ENCODE measurements at regions not wholly inside any gene's neighbourhood (a gene's known extent, or its start where the extent isn't known, plus 50 kb on each side); places are given as distances from the start of the nearest gene placed in this dataset.

- Histone ChIP-seq H3K27me3 (no peaks in the 10 kb centered on the region), H3K27ac (no peak overlapping the region), H3K4me1 (peaks cover 0 to 15% (median 4%) of the 10 kb centered on the region in 9 donors), H3K9me3 (no peaks in the 10 kb centered on the region), H3K36me3 (no peaks in the 10 kb centered on the region), H3K4me3 (no peak overlapping the region)
- DNase-seq: no peak
- intact Hi-C loops (cut with DNase I): no loop called here
- no peak for ATAC-seq
- WGBS, 2 donors: 78% methylated on average over 5 of the region's 5 CpGs
- TF ChIP-seq CTCF (IDR thresholded peaks at IDR 0.05): no peak
These were observed 56.2 kb upstream of the ABCA1 start for GRCh38 chr9:104984121-104984520.

- DNase-seq: no peak
- Histone ChIP-seq H3K27ac (no peak overlapping the region), H3K9me3 (no peaks in the 10 kb centered on the region), H3K4me1 (peaks cover 0 to 19% (median 4%) of the 10 kb centered on the region in 9 donors), H3K4me3 (no peak overlapping the region), H3K27me3 (no peaks in the 10 kb centered on the region), H3K36me3 (no peaks in the 10 kb centered on the region)
- 79 to 88% methylated on average over 2 of the region's 2 CpGs for WGBS, 2 donors
- ATAC-seq: no peak
- intact Hi-C loops (cut with DNase I): no loop called here
- TF ChIP-seq CTCF (IDR thresholded peaks at IDR 0.05): no peak
These were observed 56.6 kb upstream of the ABCA1 start for GRCh38 chr9:104984542-104984941.

GRCh38 chr9:104984948-104985347, 57.0 kb upstream of the ABCA1 start:
- H3K27me3 ChIP-seq: no peaks in the 10 kb centered on the region

GRCh38 chr9:104986096-104986495, 58.1 kb upstream of the ABCA1 start:
- no peak for DNase-seq
- Histone ChIP-seq H3K27ac (no peak overlapping the region), H3K4me1 (peaks cover 5 to 35% (median 14%) of the 10 kb centered on the region in 9 donors), H3K9me3 (no peaks in the 10 kb centered on the region), H3K27me3 (no peaks in the 10 kb centered on the region), H3K4me3 (no peak overlapping the region), H3K36me3 (no peaks in the 10 kb centered on the region)
- no peak for ATAC-seq
- no peak for TF ChIP-seq CTCF (IDR thresholded peaks at IDR 0.05)
- whole genome bisulfite sequencing, 2 donors: 69 to 79% methylated on average over 3 of the region's 3 CpGs
- intact Hi-C loops (cut with DNase I): no loop called here

More at GRCh38 chr9:104984948-104985347, 57.0 kb upstream of the ABCA1 start:
- intact Hi-C loops (cut with DNase I): no loop called here
- Histone ChIP-seq H3K4me3 (no peak overlapping the region), H3K36me3 (no peaks in the 10 kb centered on the region), H3K27ac (no peak overlapping the region), H3K4me1 (peaks cover 0 to 23% (median 4%) of the 10 kb centered on the region in 9 donors), H3K9me3 (no peaks in the 10 kb centered on the region)
- TF ChIP-seq CTCF (IDR thresholded peaks at IDR 0.05): no peak
- DNase-seq (no peak), ATAC-seq (no peak)
- 80 to 83% methylated on average over 2 of the region's 2 CpGs for WGBS, 2 donors
